ENCODE measurements at regions not wholly inside any gene's neighbourhood (a gene's known extent, or its start where the extent isn't known, plus 50 kb on each side); places are given as distances from the start of the nearest gene placed in this dataset.
"Not testable (repeated sequence)": the region's sequence is repeated elsewhere in the genome, so short reads cannot be mapped to it uniquely, and the experiment has no call there.

DNA sequence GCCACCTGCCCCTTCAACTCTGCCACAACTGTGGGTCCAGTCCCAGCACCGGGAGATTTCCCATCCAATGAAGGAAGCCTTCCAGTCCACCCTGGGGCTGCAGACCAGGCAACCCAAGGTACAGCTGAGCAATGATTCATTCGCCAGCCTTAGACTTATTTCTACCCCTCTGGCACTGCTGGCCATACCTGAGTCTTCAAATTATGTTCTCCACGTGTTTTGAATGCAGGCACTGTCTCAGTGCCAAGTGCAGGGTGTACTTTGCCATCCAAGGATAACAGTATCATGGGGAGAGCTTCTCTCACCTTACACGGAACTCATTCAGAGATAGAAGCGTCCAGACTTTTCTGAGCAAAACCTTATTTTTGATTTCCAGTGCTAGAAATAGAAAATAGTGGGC is 175.6 kb downstream of the ZFP64 start:
- no peak for TF ChIP-seq JUND (IDR thresholded peaks at IDR 0.05; ENCODE audit: low read depth)
- DNase-seq (ENCODE audit: low read depth in 1 of 2, low spot score in 1 of 2): no peak
- in situ Hi-C loops (cut with HindIII; ENCODE audit: low pct_unique_long_range_greater_than_20kb, low sequenced_read_pairs): no loop called here

DNA sequence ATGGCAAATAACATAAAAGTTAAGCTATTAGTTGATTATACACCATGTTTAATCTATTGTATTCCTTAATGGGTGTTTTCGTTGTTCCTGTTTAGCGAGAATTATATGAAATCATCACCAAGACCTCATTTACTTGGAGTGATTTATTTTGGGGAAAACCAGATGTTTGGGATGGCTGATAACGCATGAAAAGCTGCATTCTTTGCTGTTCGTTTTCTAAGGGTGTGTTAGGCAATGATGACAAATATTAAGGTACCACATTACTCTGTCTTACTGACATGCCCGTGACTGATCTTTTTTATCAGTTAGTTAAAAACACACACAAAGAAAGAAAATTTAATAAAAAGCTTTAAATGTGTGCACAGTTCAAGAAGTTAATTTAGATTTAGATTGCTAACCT is 176.4 kb downstream of the ZFP64 start:
- in situ Hi-C loops (cut with HindIII; ENCODE audit: low pct_unique_long_range_greater_than_20kb, low sequenced_read_pairs): no loop called here
- TF ChIP-seq JUND (IDR thresholded peaks at IDR 0.05; ENCODE audit: low read depth): no peak
- DNase-seq (ENCODE audit: low read depth in 1 of 2, low spot score in 1 of 2): no peak

DNA sequence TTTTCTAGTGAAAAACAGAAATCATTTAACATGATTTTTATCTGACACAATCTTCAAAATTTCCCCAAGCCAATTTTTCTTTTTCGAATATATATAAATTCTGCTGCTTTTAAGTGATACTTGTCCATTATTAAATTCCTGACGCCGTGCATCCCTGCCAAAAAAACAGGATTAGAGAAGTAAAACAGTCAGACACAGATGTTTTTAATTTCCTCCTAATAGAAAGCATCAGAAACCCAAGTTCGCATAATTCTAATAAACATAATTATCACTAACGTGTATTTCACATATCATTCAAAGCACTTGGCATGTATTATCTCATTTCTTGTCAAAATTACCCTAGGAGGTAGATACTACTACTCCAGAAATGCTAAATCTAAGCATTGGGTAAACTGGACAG is 179.5 kb downstream of the ZFP64 start:
- TF ChIP-seq JUND (IDR thresholded peaks at IDR 0.05; ENCODE audit: low read depth): no peak
- DNase-seq (ENCODE audit: low read depth in 1 of 2, low spot score in 1 of 2): no peak
- in situ Hi-C loops (cut with HindIII; ENCODE audit: low pct_unique_long_range_greater_than_20kb, low sequenced_read_pairs): no loop called here

DNA sequence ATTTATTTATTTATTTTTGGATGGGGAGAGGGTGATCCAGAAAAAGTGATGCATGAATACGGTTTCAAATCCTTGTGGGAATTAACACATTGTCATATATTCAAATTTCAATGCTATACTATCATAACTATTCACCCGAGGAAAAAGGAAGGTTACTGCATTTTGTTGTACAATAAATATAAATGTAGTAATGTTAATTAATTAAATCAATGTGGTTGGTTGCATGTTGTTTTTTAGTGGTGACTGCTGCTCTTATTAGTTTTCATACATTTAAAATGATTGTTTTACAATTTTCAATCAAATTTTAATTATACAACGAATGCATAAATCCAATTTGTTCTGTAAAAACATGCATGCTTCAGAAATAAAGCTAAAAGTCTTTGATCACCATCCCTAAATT is 180.5 kb downstream of the ZFP64 start:
- in situ Hi-C loops (cut with HindIII; ENCODE audit: low pct_unique_long_range_greater_than_20kb, low sequenced_read_pairs): no loop called here
- DNase-seq (ENCODE audit: low read depth in 1 of 2, low spot score in 1 of 2): no peak
- no peak for TF ChIP-seq JUND (IDR thresholded peaks at IDR 0.05; ENCODE audit: low read depth)

DNA sequence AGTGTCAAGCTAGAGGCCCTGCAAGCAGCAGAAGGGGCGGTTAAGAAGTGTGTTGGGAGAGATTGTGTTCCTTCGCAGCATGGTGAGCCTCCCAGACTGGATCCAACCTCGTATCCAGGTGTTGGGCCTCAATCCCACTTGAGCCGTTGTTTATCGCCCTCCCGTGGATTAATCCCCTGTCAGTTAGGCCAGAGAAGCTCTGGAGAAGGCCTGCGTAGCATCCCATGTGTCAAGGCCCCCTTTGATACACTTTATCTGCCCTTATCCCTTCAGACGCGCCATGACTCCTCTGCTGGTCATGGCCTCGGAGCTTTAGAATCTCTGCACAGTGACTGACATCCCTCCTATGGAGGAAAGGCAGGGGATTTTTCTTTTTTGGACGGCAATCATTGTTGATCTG is 181.0 kb downstream of the ZFP64 start:
- TF ChIP-seq JUND (IDR thresholded peaks at IDR 0.05; ENCODE audit: low read depth): no peak
- no peak for DNase-seq (ENCODE audit: low read depth in 1 of 2, low spot score in 1 of 2)
- in situ Hi-C loops (cut with HindIII; ENCODE audit: low pct_unique_long_range_greater_than_20kb, low sequenced_read_pairs): no loop called here

DNA sequence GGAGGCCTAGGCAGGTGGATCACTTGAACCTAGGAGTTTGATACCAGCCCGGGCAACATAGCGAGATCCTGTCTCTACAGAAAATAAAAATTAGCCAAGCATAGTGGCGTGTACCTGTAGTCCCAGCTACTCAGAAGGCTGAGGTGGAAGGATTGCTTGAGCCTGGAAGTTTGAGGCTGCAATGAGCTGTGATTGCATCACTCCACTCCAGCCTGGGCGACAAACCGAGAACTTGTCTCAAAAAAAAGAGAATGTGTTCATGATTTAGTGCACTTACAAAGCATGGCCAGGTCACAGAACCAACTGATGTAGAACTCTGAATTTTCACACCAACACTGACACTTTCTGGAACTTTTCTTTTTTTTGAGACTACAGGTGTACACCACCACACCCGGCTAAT is 182.7 kb downstream of the ZFP64 start:
- no peak for TF ChIP-seq JUND (IDR thresholded peaks at IDR 0.05; ENCODE audit: low read depth)
- in situ Hi-C loops (cut with HindIII; ENCODE audit: low pct_unique_long_range_greater_than_20kb, low sequenced_read_pairs): no loop called here
- no peak for DNase-seq (ENCODE audit: low read depth in 1 of 2, low spot score in 1 of 2)

DNA sequence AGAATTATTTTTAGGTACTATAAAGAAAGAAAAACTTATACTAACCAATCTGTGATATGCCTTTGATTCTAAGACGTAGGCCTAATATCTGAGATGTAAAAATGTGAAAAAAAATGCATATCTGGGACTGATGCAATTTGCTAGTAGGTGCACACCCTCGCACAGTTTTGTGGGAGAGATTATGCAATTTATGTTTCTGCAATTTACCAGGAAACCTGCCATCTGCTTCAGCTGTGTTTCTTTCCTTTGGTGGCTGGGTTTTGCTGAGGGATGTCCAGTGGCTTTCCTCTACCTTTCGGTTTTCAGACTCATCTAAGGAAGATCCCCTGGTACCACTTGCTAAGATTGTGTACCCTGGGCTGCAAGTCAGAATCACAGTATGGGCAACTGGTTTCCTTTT is 186.9 kb downstream of the ZFP64 start:
- TF ChIP-seq JUND (IDR thresholded peaks at IDR 0.05; ENCODE audit: low read depth): no peak
- DNase-seq (ENCODE audit: low read depth in 1 of 2, low spot score in 1 of 2): no peak
- in situ Hi-C loops (cut with HindIII; ENCODE audit: low pct_unique_long_range_greater_than_20kb, low sequenced_read_pairs): no loop called here

DNA sequence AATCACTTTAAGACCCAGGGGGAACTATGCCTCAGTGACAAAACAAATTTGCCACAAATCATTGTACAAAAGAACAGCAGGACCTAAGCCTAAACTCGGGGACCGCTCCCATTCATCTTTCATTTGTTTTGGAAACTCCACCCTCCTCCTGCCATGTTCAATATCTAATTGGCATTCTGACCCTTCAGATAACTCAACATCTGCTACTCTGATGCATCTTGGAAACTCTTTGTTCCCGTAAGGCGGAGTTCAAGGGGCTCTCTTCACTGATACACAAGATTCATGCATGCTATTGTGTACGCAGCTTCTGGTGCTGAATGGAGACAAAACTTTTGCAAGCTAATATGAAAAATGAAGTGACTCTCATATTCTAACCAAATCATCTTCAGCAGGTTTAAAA is 187.6 kb downstream of the ZFP64 start:
- in situ Hi-C loops (cut with HindIII; ENCODE audit: low pct_unique_long_range_greater_than_20kb, low sequenced_read_pairs): no loop called here
- DNase-seq (ENCODE audit: low read depth in 1 of 2, low spot score in 1 of 2): no peak
- no peak for TF ChIP-seq JUND (IDR thresholded peaks at IDR 0.05; ENCODE audit: low read depth)

DNA sequence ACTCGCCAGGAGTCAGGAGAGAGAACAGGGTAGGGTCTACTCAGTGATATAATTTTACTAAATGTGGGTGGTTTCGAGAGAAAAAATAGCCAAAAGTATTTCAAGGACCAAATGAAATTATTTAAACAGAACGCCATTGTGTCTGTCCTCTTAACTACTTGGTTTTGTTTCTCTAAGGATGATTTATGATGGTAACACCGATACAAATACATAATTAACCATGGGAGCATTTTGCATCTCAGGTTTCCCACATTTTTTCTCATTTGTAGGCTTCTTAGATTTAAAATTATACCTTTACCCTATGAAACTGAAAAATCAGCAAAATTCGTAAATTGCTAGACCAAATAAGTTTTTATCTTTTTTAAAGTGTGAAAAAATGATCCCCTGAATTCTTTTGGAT is 188.2 kb downstream of the ZFP64 start:
- in situ Hi-C loops (cut with HindIII; ENCODE audit: low pct_unique_long_range_greater_than_20kb, low sequenced_read_pairs): no loop called here
- DNase-seq (ENCODE audit: low read depth in 1 of 2, low spot score in 1 of 2): no peak
- TF ChIP-seq JUND (IDR thresholded peaks at IDR 0.05; ENCODE audit: low read depth): no peak

DNA sequence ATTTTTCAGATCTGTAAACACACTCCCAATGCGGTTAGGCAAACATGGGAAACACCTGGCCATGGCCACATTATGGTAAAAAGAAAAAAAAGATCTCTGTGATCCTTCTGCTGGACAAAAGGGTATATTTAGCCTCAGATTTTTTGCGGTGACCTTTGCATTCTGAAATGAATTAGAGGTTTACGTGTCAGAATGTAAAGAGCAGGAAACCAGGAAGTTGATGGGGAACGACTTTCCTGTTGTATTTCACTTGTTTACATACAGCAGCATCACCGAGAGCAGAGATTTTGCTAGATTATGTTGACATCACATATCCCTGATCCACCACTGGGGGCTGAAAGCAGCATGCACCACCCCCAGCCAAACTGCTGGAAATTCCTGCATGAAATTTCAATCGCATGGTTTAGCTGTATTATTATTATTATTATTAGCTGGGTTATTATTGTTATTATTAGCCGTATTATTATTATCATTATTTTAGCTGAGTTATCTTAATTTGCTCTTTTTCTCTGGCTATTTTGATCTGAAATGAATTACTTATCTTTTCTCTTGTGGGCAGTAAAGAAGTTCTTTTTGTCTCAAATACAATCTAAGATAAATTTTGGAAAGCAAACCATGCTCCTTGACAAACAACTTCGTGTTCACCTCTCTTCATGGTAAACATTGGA is 189.4 kb downstream of the ZFP64 start:
- in situ Hi-C loops (cut with HindIII; ENCODE audit: low pct_unique_long_range_greater_than_20kb, low sequenced_read_pairs): no loop called here

DNA sequence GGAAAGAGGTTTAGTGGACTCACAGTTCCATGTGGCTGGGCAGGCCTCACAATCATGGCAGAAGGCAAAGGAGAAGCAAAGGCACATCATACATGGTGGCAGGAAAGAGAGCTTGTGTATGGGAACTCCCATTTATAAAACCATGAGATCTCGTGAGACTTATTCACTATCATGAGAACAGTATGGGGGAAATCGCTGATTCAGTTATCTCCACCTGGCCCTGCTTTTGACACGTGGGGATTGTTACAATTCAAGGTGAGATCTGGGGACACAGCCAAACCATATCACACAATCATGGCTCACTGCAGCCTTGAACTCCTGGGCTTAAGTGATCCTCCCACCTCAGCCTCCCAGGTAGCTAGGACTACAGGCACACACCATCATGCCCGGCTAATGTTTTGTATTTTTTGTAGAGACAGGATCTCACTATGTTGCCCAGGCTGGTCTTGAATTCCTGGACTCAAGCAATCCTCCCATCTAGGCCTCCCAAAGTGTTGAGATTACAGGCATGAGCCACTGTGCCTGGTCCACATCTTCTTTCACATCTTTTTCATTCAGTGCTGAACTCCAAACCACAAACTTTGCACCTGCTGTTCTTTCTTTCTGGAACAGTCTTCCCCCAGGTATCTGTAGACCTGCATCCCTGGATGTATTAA is 194.2 kb downstream of the ZFP64 start:
- in situ Hi-C loops (cut with HindIII; ENCODE audit: low pct_unique_long_range_greater_than_20kb, low sequenced_read_pairs); DNase-seq (ENCODE audit: low read depth in 1 of 2, low spot score in 1 of 2): not testable (repeated sequence)

More for the DNA sequence above, 189.4 kb downstream of the ZFP64 start:
- DNase-seq (ENCODE audit: low read depth in 1 of 2, low spot score in 1 of 2): peak; percentile 23 to 42
- TF ChIP-seq JUND (IDR thresholded peaks at IDR 0.05; ENCODE audit: low read depth): no peak

DNA sequence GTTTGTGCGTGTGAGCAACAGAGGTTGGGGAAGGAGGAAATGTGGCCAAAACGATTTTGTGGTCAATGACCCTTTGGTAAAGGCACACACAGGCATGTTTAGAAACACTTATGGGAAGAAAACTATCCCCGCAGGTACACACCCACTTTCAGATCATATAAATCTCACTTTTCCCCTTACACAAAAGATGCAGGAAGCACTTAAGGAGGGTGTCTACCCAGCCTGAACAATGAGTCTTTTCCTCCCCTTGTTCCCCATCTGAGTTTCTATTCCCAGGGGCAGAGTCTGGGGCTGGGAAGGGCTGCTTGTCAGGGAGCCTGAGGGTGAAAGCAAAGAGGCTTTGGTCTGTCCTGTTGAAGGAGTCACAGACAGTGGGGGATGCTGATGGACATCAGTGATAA is 193.2 kb upstream of the SALL4 start:
- no peak for TF ChIP-seq JUND (IDR thresholded peaks at IDR 0.05; ENCODE audit: low read depth)
- in situ Hi-C loops (cut with HindIII; ENCODE audit: low pct_unique_long_range_greater_than_20kb, low sequenced_read_pairs): no loop called here
- no peak for DNase-seq (ENCODE audit: low read depth in 1 of 2, low spot score in 1 of 2)

DNA sequence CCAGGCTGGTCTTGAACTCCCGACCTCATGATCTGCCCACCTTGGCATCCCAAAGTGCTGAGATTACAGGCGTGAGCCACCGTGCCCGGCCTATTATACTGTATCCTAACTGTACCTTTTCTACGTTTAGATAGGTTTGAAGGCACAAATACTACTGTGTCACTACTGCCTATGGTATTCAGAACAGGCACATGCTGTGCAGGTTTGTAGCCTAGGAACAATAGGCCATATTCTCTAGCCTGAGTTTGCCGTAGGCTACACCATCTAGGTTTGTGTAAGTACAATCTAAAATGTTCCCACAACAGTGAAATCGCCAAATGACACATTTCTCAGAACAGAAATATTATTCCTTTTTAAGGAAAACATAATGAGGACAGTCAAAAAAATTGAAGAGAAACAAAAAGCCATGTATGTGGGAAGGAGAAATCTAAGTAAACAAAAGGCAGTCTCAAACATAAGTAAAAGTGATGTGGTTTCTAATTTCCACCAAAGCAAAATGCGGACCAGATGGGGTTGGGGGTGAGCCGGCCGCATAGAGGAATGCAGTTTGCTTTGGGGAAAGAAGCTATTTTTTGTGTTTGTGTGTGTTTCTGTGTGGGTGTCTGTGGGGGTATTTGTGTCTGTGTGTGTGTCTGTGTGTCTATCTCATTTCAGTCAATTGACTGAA is 192.6 kb upstream of the SALL4 start:
- TF ChIP-seq JUND (IDR thresholded peaks at IDR 0.05; ENCODE audit: low read depth): no peak
- no peak for DNase-seq (ENCODE audit: low read depth in 1 of 2, low spot score in 1 of 2)
- in situ Hi-C loops (cut with HindIII; ENCODE audit: low pct_unique_long_range_greater_than_20kb, low sequenced_read_pairs): no loop called here
